ENCODE measurements at regions not wholly inside any gene's neighbourhood (a gene's known extent, or its start where the extent isn't known, plus 50 kb on each side); places are given as distances from the start of the nearest gene placed in this dataset.

GRCh38 chr3:89624494-89624893 is 517.1 kb downstream of the EPHA3 start:
- ChIA-PET CTCF (no interaction called here), POLR2A (ENCODE audit: unreplicated experiment) (no interaction called here)

GRCh38 chr3:89625945-89626344 is 518.5 kb downstream of the EPHA3 start:
- no TSS peak for BruUV-seq (replicated peaks)
- no peaks in the 10 kb centered on the region for H3K9me3 ChIP-seq (ENCODE audit: insufficient read depth, low read depth)
- H3K27ac ChIP-seq: no peak overlapping the region
- TF ChIP-seq EZH2 (IDR thresholded peaks at IDR 0.05; ENCODE audit: low read depth): no peak
- no peak for TF ChIP-seq CTCF (conservative IDR thresholded peaks at IDR 0.05)
- intact Hi-C loops (cut with micrococcal nuclease; ENCODE audit: unreplicated experiment): no loop called here
- H3K79me2 ChIP-seq (ENCODE audit: low read depth): no peaks in the 10 kb centered on the region
- no peak for DNase-seq
- no peaks in the 10 kb centered on the region for H4K20me1 ChIP-seq (ENCODE audit: insufficient read depth)
- no peaks in the 10 kb centered on the region for H3F3A ChIP-seq (ENCODE audit: insufficient read depth, low read depth)
- H2AFZ ChIP-seq: no peak overlapping the region
- no peaks in the 10 kb centered on the region for H3K4me1 ChIP-seq (replicated peaks; ENCODE audit: insufficient read depth)
- no peaks in the 10 kb centered on the region for H3K9me2 ChIP-seq (ENCODE audit: insufficient read depth)
- no peak overlapping the region for H3K4me3 ChIP-seq
- ChIA-PET CTCF (no interaction called here), POLR2A (ENCODE audit: unreplicated experiment) (no interaction called here)
- no peaks in the 10 kb centered on the region for H3K36me3 ChIP-seq (ENCODE audit: low read depth)
- no peak overlapping the region for H3K4me2 ChIP-seq
- H3K27me3 ChIP-seq (ENCODE audit: insufficient read depth, low read depth): no peaks in the 10 kb centered on the region

More at GRCh38 chr3:89624494-89624893, 517.1 kb downstream of the EPHA3 start:
- no peaks in the 10 kb centered on the region for H4K20me1 ChIP-seq (ENCODE audit: insufficient read depth)
- no peaks in the 10 kb centered on the region for H3K36me3 ChIP-seq (ENCODE audit: low read depth)
- no TSS peak for BruUV-seq (replicated peaks)
- no peaks in the 10 kb centered on the region for H3F3A ChIP-seq (ENCODE audit: insufficient read depth, low read depth)
- H3K27me3 ChIP-seq (ENCODE audit: insufficient read depth, low read depth): no peaks in the 10 kb centered on the region
- H3K9me3 ChIP-seq (ENCODE audit: insufficient read depth, low read depth): no peaks in the 10 kb centered on the region
- H3K4me3 ChIP-seq: no peak overlapping the region
- no peak overlapping the region for H2AFZ ChIP-seq
- TF ChIP-seq EZH2 (IDR thresholded peaks at IDR 0.05; ENCODE audit: low read depth) (no peak), CTCF (conservative IDR thresholded peaks at IDR 0.05) (no peak)
- no peaks in the 10 kb centered on the region for H3K4me1 ChIP-seq (replicated peaks; ENCODE audit: insufficient read depth)
- intact Hi-C loops (cut with micrococcal nuclease; ENCODE audit: unreplicated experiment): no loop called here
- H3K79me2 ChIP-seq (ENCODE audit: low read depth): no peaks in the 10 kb centered on the region
- H3K4me2 ChIP-seq: no peak overlapping the region
- no peak overlapping the region for H3K27ac ChIP-seq
- DNase-seq: no peak
- no peaks in the 10 kb centered on the region for H3K9me2 ChIP-seq (ENCODE audit: insufficient read depth)

GRCh38 chr3:89628856-89629670 is 521.6 kb downstream of the EPHA3 start:
- no peak overlapping the region for H3K4me3 ChIP-seq
- no peaks in the 10 kb centered on the region for H3K4me1 ChIP-seq (replicated peaks; ENCODE audit: insufficient read depth)
- BruUV-seq (replicated peaks): no TSS peak
- H3K9me2 ChIP-seq (ENCODE audit: insufficient read depth): no peaks in the 10 kb centered on the region
- H3K4me2 ChIP-seq: no peak overlapping the region
- no peak for DNase-seq
- TF ChIP-seq EZH2 (IDR thresholded peaks at IDR 0.05; ENCODE audit: low read depth) (no peak), CTCF (conservative IDR thresholded peaks at IDR 0.05) (no peak)
- intact Hi-C loops (cut with micrococcal nuclease; ENCODE audit: unreplicated experiment): no loop called here
- ChIA-PET CTCF (no interaction called here), POLR2A (ENCODE audit: unreplicated experiment) (no interaction called here)
- H3K27me3 ChIP-seq (ENCODE audit: insufficient read depth, low read depth): no peaks in the 10 kb centered on the region
- H3K79me2 ChIP-seq (ENCODE audit: low read depth): no peaks in the 10 kb centered on the region
- H3K9me3 ChIP-seq (ENCODE audit: insufficient read depth, low read depth): no peaks in the 10 kb centered on the region
- no peaks in the 10 kb centered on the region for H4K20me1 ChIP-seq (ENCODE audit: insufficient read depth)
- H2AFZ ChIP-seq: no peak overlapping the region
- no peak overlapping the region for H3K27ac ChIP-seq
- H3F3A ChIP-seq (ENCODE audit: insufficient read depth, low read depth): no peaks in the 10 kb centered on the region
- no peaks in the 10 kb centered on the region for H3K36me3 ChIP-seq (ENCODE audit: low read depth)
